H1 (cell line): ENCODE measurements at regions not wholly inside any gene's neighbourhood (a gene's known extent, or its start where the extent isn't known, plus 50 kb on each side); places are given as distances from the start of the nearest gene placed in this dataset.

Source experiments
- CTCF ChIA-PET: fragments of 300-600 bp; sonication (Branson Sonifier 250); formaldehyde crosslinking; loops from one replicate; lab custom pipeline; 2021; ENCODE audit not compliant: partially characterized antibody; lab: Charles Lee
- POLR2A ChIA-PET: fragments of 300-600 bp; sonication (Branson Sonifier 250); formaldehyde crosslinking; loops from one replicate; lab custom pipeline; 2021; ENCODE audit warnings: inconsistent platforms; ENCODE audit not compliant: partially characterized antibody; lab: Charles Lee
- DNase-seq, 2 experiments: peaks; one replicate each; pipeline versions ENCODE4 v3.0.0 to v3.0.0-alpha.2; 2010 to 2022; ENCODE audit warnings: low spot score in 2 of 2, low read depth in 1 of 2, mixed read lengths in 1 of 2
- FAIRE-seq: peaks from 2 replicates; lab custom pipeline; 2011; peaks lifted over from hg19 to GRCh38; lab: Jason Lieb, UNC
- H2AFZ ChIP-seq: 2 replicates; pipeline ENCODE4 v1.8.1; 2012; ENCODE audit warnings: low read length, inconsistent platforms
- H2AK5ac ChIP-seq: 2 replicates; pipeline ENCODE4 v1.6.1; 2013; ENCODE audit warnings: low read depth, low read length
- H2BK120ac ChIP-seq: replicated peaks from 2 replicates; pipeline ENCODE3; 2013; ENCODE audit warnings: low read depth, low read length, inconsistent platforms
- H2BK12ac ChIP-seq: 2 replicates; pipeline ENCODE4 v1.6.1; 2013; ENCODE audit warnings: low read depth, low read length
- H2BK15ac ChIP-seq: 2 replicates; pipeline ENCODE4 v1.6.1; 2013; ENCODE audit warnings: low read length
- H2BK20ac ChIP-seq: 2 replicates; pipeline ENCODE4 v1.6.1; 2013; ENCODE audit warnings: low read length
- H2BK5ac ChIP-seq: 2 replicates; pipeline ENCODE4 v1.6.1; 2013; ENCODE audit warnings: low read depth, low read length
- H3K14ac ChIP-seq: 2 replicates; pipeline ENCODE4 v1.6.1; 2013; ENCODE audit warnings: inconsistent platforms; ENCODE audit not compliant: insufficient read length
- H3K18ac ChIP-seq: 2 replicates; pipeline ENCODE4 v1.6.1; 2013; ENCODE audit warnings: low read length; ENCODE audit errors: extremely low read depth
- H3K23ac ChIP-seq: 2 replicates; pipeline ENCODE4 v1.6.1; 2013; ENCODE audit warnings: inconsistent platforms; ENCODE audit not compliant: insufficient read length
- H3K23me2 ChIP-seq: 2 replicates; pipeline ENCODE4 v1.6.1; 2013; ENCODE audit warnings: low read depth, low read length
- H3K27ac ChIP-seq: 2 replicates; pipeline ENCODE4 v1.6.1; 2011; ENCODE audit warnings: low read depth, low read length, inconsistent platforms
- H3K27me3 ChIP-seq, 4 experiments: replicated peaks in 1 of 4; 1 replicate in 1 of 4; 2 replicates in 3 of 4; pipeline versions ENCODE4 v1.6.1 to v1.8.1; 2011 to 2013; ENCODE audit warnings: low read length in 3 of 4, mild to moderate bottlenecking in 3 of 4, inconsistent platforms in 2 of 4, mixed read lengths in 2 of 4, moderate library complexity in 1 of 4; ENCODE audit not compliant: control insufficient read depth in 3 of 4, insufficient read depth in 3 of 4; ENCODE audit errors: extremely low read depth in 1 of 4
- H3K36me3 ChIP-seq, 4 experiments: 2 replicates each; pipeline versions ENCODE4 v1.6.1 to v1.8.1; 2011 to 2013; ENCODE audit warnings: mild to moderate bottlenecking in 4 of 4, low read length in 3 of 4, moderate library complexity in 2 of 4, control low read depth in 1 of 4, inconsistent platforms in 1 of 4; ENCODE audit not compliant: insufficient read depth in 4 of 4, control insufficient read depth in 2 of 4
- H3K4ac ChIP-seq: replicated peaks from 2 replicates; pipeline ENCODE3; 2013; ENCODE audit warnings: low read length, low read depth, mixed read lengths, inconsistent platforms; ENCODE audit not compliant: insufficient read length
- H3K4me1 ChIP-seq, 4 experiments: replicated peaks in 1 of 4; 1 replicate in 1 of 4; 2 replicates in 3 of 4; pipeline versions ENCODE4 v1.6.1 to v1.8.1; 2011 to 2013; ENCODE audit warnings: low read length in 3 of 4, inconsistent platforms in 2 of 4, mixed read lengths in 1 of 4; ENCODE audit not compliant: insufficient read depth in 4 of 4, control insufficient read depth in 3 of 4
- H3K4me2 ChIP-seq, 2 experiments: 2 replicates each; pipeline versions ENCODE4 v1.6.1 to v1.8.1; 2011 to 2013; ENCODE audit warnings: low read depth in 2 of 2, low read length in 2 of 2, control low read depth in 1 of 2, inconsistent platforms in 1 of 2, mild to moderate bottlenecking in 1 of 2; ENCODE audit not compliant: insufficient read depth in 1 of 2
- H3K4me3 ChIP-seq, 4 experiments: fragments of 200-600, 300-600 bp in 1 of 4; sonication (generic), shearing (Covaris generic), sonication (Bioruptor Twin) in 1 of 4; 2 replicates each; pipeline versions ENCODE4 v1.5.1 to v1.8.1; 2011 to 2016; ENCODE audit warnings: low read length in 4 of 4, low read depth in 3 of 4, control low read depth in 2 of 4, inconsistent platforms in 2 of 4, mild to moderate bottlenecking in 2 of 4, mixed read lengths in 1 of 4, moderate library complexity in 1 of 4; ENCODE audit not compliant: insufficient read depth in 2 of 4; ENCODE audit errors: extremely low read depth in 1 of 4
- H3K56ac ChIP-seq: replicated peaks from 2 replicates; pipeline ENCODE3; 2013; ENCODE audit warnings: low read depth, mild to moderate bottlenecking, mixed read lengths, low read length, inconsistent platforms; ENCODE audit not compliant: insufficient read length
- H3K79me1 ChIP-seq: 2 replicates; pipeline ENCODE4 v1.6.1; 2013; ENCODE audit warnings: low read depth, low read length, control low read depth
- H3K79me2 ChIP-seq, 2 experiments: 2 replicates each; pipeline versions ENCODE4 v1.6.1 to v1.8.1; 2012 to 2013; ENCODE audit warnings: low read length in 2 of 2, mild to moderate bottlenecking in 2 of 2, inconsistent platforms in 1 of 2; ENCODE audit not compliant: insufficient read depth in 2 of 2, control insufficient read depth in 1 of 2
- H3K9ac ChIP-seq, 4 experiments: replicated peaks in 1 of 4; 1 replicate in 1 of 4; 2 replicates in 3 of 4; pipeline versions ENCODE4 v1.6.1 to v1.8.1; 2011 to 2013; ENCODE audit warnings: low read depth in 3 of 4, low read length in 3 of 4, control low read depth in 2 of 4, mild to moderate bottlenecking in 2 of 4, moderate library complexity in 2 of 4, inconsistent platforms in 1 of 4; ENCODE audit errors: extremely low read depth in 1 of 4
- H3K9me3 ChIP-seq, 2 experiments: 2 replicates each; pipeline versions ENCODE4 v1.6.1 to v1.8.1; 2012 to 2013; ENCODE audit warnings: mild to moderate bottlenecking in 2 of 2, moderate library complexity in 2 of 2, control low read depth in 1 of 2, inconsistent platforms in 1 of 2, low read depth in 1 of 2, low read length in 1 of 2, mixed read lengths in 1 of 2; ENCODE audit not compliant: insufficient read depth in 2 of 2
- H4K20me1 ChIP-seq, 2 experiments: replicated peaks in 1 of 2; 2 replicates each; pipeline versions ENCODE3 to v1.8.1; 2011 to 2013; ENCODE audit warnings: inconsistent platforms in 2 of 2, low read length in 2 of 2, mild to moderate bottlenecking in 1 of 2; ENCODE audit not compliant: insufficient read depth in 2 of 2, control insufficient read depth in 1 of 2
- H4K5ac ChIP-seq: 2 replicates; pipeline ENCODE4 v1.6.1; 2013; ENCODE audit warnings: low read length, low read depth, mixed read lengths, inconsistent platforms; ENCODE audit not compliant: insufficient read length
- H4K8ac ChIP-seq: 2 replicates; pipeline ENCODE4 v1.8.0; 2013; ENCODE audit warnings: mild to moderate bottlenecking, moderate library complexity, low read length, inconsistent platforms; ENCODE audit not compliant: insufficient read depth; ENCODE audit errors: extremely low read depth
- H4K91ac ChIP-seq: replicated peaks from 2 replicates; pipeline ENCODE3; 2013; ENCODE audit warnings: low read length, mixed read lengths, inconsistent platforms; ENCODE audit not compliant: insufficient read length
- JUND ChIP-seq: IDR thresholded peaks from 2 replicates; pipeline ENCODE4 v1.6.1; 2011; ENCODE audit warnings: mild to moderate bottlenecking, improper control_type of control experiment, low read length
- WGBS, 2 experiments: shearing (Covaris generic) in 1 of 2; methylation state at CpG; one replicate each; pipeline versions ENCODE4 v1.1.6 to v1.1.7; 2013 to 2015; ENCODE audit warnings: low lambda C conversion rate in 2 of 2, mixed read lengths in 2 of 2, inconsistent platforms in 1 of 2, low coverage in 1 of 2, missing lambda C conversion rate in 1 of 2; ENCODE audit not compliant: insufficient replicate concordance in 2 of 2, insufficient coverage in 1 of 2, insufficient read length in 1 of 2; ENCODE audit errors: extremely low coverage in 1 of 2, missing lambda C conversion rate in 1 of 2; 5-methylcytosine and 5-hydroxymethylcytosine counted together
- TF ChIP-seq, protein P1 (sequence below): IDR thresholded peaks from 2 replicates; pipeline ENCODE4 v1.6.1; 2012; ENCODE audit warnings: inconsistent platforms
- TF ChIP-seq, protein P2 (sequence below), 3 experiments: IDR thresholded peaks; 1 replicate in 2 of 3; 2 replicates in 1 of 3; pipeline versions ENCODE4 v1.5.1 to v1.6.1; 2011; ENCODE audit warnings: low read length in 3 of 3, mild to moderate bottlenecking in 3 of 3, inconsistent platforms in 2 of 3, low read depth in 1 of 3, moderate library complexity in 1 of 3; ENCODE audit not compliant: insufficient read depth in 1 of 3; ENCODE audit errors: control extremely low read depth in 1 of 3

DNA sequence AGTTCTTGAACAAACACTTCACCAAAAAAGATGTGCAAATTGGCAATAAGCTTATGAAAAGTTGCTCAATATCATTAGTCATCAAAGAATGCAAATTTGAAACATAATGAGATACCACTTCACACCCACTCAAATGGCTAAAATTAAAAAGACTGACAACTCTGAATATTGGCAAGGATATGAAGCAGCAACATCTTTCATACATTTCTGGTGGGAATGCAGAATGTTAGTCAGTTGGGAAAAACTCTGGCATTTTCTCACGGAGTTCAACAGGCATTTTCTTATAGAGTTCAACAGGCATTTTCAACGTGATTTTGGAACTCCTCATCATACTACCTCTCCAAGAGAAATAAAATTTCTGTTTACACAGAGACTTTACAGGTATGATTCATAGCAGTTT is 297.4 kb upstream of the MAGEC2 start:
- Histone ChIP-seq H2BK15ac (no peak overlapping the region), H3K27me3 (no peaks in the 10 kb centered on the region), H3K23me2 (no peaks in the 10 kb centered on the region), H3K4me3 (no peak overlapping the region), H2BK12ac (no peak overlapping the region), H3K9ac (no peak overlapping the region), H2AFZ (no peak overlapping the region), H2AK5ac (no peak overlapping the region), H4K91ac (no peak overlapping the region), H3K4me2 (no peak overlapping the region), H2BK5ac (no peak overlapping the region), H3K9me3 (no peaks in the 10 kb centered on the region), H3K4ac (no peak overlapping the region), H2BK120ac (no peak overlapping the region), H3K4me1 (peaks cover 0 to 3% (median 0%) of the 10 kb centered on the region in 4 experiments; a peak in 1 of 7 replicates), H4K20me1 (no peaks in the 10 kb centered on the region), H3K18ac (no peak overlapping the region), H4K5ac (no peak overlapping the region), H3K56ac (no peak overlapping the region), H3K79me1 (no peaks in the 10 kb centered on the region), H4K8ac (no peak overlapping the region), H3K27ac (no peak overlapping the region), H3K23ac (no peak overlapping the region), H3K36me3 (no peaks in the 10 kb centered on the region), H3K79me2 (no peaks in the 10 kb centered on the region), H2BK20ac (no peak overlapping the region), H3K14ac (no peak overlapping the region)
- POLR2A ChIA-PET, result no interaction called here
- CTCF ChIA-PET, result no interaction called here
- DNase-seq, result no peak
- 89% methylated on average over 2 of the region's 2 CpGs; no CpG with 5 or more reads in 1 of the 2 experiments for WGBS, 2 experiments
- no peak for TF ChIP-seq JUND
- TF ChIP-seq, protein P1, sequence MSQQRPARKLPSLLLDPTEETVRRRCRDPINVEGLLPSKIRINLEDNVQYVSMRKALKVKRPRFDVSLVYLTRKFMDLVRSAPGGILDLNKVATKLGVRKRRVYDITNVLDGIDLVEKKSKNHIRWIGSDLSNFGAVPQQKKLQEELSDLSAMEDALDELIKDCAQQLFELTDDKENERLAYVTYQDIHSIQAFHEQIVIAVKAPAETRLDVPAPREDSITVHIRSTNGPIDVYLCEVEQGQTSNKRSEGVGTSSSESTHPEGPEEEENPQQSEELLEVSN, result no peak
- TF ChIP-seq, protein P2, sequence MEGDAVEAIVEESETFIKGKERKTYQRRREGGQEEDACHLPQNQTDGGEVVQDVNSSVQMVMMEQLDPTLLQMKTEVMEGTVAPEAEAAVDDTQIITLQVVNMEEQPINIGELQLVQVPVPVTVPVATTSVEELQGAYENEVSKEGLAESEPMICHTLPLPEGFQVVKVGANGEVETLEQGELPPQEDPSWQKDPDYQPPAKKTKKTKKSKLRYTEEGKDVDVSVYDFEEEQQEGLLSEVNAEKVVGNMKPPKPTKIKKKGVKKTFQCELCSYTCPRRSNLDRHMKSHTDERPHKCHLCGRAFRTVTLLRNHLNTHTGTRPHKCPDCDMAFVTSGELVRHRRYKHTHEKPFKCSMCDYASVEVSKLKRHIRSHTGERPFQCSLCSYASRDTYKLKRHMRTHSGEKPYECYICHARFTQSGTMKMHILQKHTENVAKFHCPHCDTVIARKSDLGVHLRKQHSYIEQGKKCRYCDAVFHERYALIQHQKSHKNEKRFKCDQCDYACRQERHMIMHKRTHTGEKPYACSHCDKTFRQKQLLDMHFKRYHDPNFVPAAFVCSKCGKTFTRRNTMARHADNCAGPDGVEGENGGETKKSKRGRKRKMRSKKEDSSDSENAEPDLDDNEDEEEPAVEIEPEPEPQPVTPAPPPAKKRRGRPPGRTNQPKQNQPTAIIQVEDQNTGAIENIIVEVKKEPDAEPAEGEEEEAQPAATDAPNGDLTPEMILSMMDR (IDR thresholded peaks at IDR 0.05; ENCODE audit: control extremely low read depth in 1 of 3, insufficient read depth in 1 of 3, low read depth in 1 of 3, low read length in 3 of 3), result no peak
- no peak for FAIRE-seq
